RWPE2 (cell line): ENCODE measurements at regions not wholly inside any gene's neighbourhood (a gene's known extent, or its start where the extent isn't known, plus 50 kb on each side); places are given as distances from the start of the nearest gene placed in this dataset.

ENCODE experiments used
- ATAC-seq: fragments of 200-7000 bp; cut with Tn5 transposase; 3 replicates; pipeline ENCODE4 v1.9.1; 2021; ENCODE audit warnings: low read depth
- DNase-seq: peaks from one replicate; pipeline ENCODE4 v3.0.0-alpha.2; 2020; ENCODE audit warnings: low spot score
- H3K27ac ChIP-seq: fragments of 450-650 bp; 2 replicates; pipeline ENCODE4 v1.5.1; 2017; ENCODE audit warnings: mild to moderate bottlenecking; ENCODE audit not compliant: poor library complexity, severe bottlenecking
- H3K27me3 ChIP-seq: fragments of 250-450 bp; sonication (Bioruptor Pico); 2 replicates; pipeline ENCODE4 v1.5.1; 2021; ENCODE audit warnings: mild to moderate bottlenecking, moderate library complexity; ENCODE audit not compliant: insufficient read depth, poor library complexity, severe bottlenecking
- H3K36me3 ChIP-seq: fragments of 250-450 bp; sonication (Bioruptor Pico); 2 replicates; pipeline ENCODE4 v1.5.1; 2020; ENCODE audit warnings: low read depth, mild to moderate bottlenecking, moderate library complexity
- H3K4me1 ChIP-seq: fragments of 250-450 bp; sonication (Bioruptor Pico); 2 replicates; pipeline ENCODE4 v1.5.1; 2021; ENCODE audit warnings: mild to moderate bottlenecking, moderate library complexity; ENCODE audit not compliant: insufficient read depth, poor library complexity, severe bottlenecking
- H3K4me3 ChIP-seq: fragments of 250-450 bp; sonication (Bioruptor Pico); 2 replicates; pipeline ENCODE4 v1.5.1; 2021; ENCODE audit warnings: mild to moderate bottlenecking, moderate library complexity; ENCODE audit not compliant: severe bottlenecking
- H3K9me3 ChIP-seq: fragments of 250-450 bp; sonication (Bioruptor Pico); 2 replicates; pipeline ENCODE4 v1.5.1; 2021; ENCODE audit warnings: mild to moderate bottlenecking, moderate library complexity; ENCODE audit not compliant: severe bottlenecking
- CTCF ChIP-seq: fragments of 450-650 bp; IDR thresholded peaks from one replicate; pipeline ENCODE4 v1.5.1; 2017; ENCODE audit warnings: mild to moderate bottlenecking, moderate library complexity; ENCODE audit not compliant: poor library complexity, severe bottlenecking

GRCh38 chr7:133140994-133141595, 59.2 kb upstream of the CHCHD3 start:
- no peaks in the 10 kb centered on the region for H3K36me3 ChIP-seq
- DNase-seq (no peak), ATAC-seq (no peak)
- no peaks in the 10 kb centered on the region for H3K27me3 ChIP-seq
- no peaks in the 10 kb centered on the region for H3K9me3 ChIP-seq
- TF ChIP-seq CTCF: no peak
- H3K27ac ChIP-seq: no peak overlapping the region
- no peaks in the 10 kb centered on the region for H3K4me1 ChIP-seq
- no peak overlapping the region for H3K4me3 ChIP-seq

DNA sequence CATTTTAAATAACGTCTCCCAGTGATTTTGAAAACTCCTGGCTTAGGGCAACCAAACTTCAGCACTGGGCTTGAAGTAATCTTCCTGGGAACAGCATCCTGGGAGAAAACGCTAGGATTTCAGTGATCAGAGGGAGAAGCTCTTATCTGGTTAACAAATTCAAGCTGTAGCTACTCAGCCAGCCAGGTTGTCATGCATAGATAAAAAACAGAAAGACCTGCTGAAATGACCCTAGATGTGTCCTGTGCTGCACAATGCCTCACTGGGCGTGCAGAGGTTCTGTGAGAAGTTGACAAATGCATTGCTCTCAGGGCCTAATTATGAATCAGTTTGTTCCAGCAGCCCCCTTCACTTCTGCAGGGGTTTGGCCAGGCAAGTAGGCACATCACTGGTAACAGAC, 68.9 kb upstream of the CHCHD3 start:
- Histone ChIP-seq H3K4me3 (no peak overlapping the region), H3K27me3 (no peaks in the 10 kb centered on the region), H3K4me1 (no peaks in the 10 kb centered on the region), H3K27ac (no peak overlapping the region), H3K9me3 (no peaks in the 10 kb centered on the region), H3K36me3 (no peaks in the 10 kb centered on the region)
- no peak for TF ChIP-seq CTCF
- no peak for DNase-seq
- ATAC-seq: no peak

DNA sequence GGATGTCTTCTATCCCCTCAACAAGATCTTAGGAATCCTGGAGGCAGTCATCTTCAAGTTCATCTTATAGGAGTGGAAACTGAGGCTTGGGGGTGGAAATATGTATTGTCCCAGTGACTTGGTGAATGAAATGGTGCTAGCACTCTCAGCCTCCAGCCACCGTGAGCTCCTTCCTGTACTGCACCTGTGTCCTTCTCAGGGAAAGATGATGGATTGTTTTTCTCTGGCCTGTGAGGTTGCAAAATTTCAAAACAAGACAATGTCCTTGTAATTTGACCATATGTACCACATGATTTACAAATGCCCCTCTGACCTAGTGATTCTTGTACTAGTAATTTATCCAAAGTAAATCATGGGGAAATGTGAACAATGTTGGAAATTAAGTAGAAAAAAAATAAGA, 71.0 kb upstream of the CHCHD3 start:
- Histone ChIP-seq H3K27me3 (no peaks in the 10 kb centered on the region), H3K4me3 (no peak overlapping the region), H3K4me1 (no peaks in the 10 kb centered on the region), H3K36me3 (no peaks in the 10 kb centered on the region), H3K27ac (no peak overlapping the region), H3K9me3 (no peaks in the 10 kb centered on the region)
- ATAC-seq (no peak), DNase-seq (no peak)
- TF ChIP-seq CTCF: no peak

DNA sequence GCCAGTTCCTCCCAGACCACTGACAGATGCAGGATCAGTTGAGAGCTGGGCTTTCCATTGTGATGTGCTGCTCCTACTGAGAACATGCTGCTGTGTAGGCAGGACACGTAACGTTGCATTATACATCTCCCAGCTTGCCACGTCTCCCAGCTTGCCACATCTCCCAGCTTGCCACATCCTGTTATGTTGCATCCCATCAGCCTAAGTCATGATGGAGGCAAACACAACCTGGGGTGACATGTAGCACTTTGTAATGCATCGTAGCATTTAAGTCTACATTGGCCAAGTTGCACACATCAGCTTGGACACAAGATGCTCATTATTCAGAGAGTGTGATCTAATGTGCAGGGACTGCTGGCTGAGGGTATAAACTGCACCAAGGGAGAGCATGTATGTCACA, 73.3 kb upstream of the CHCHD3 start:
- H3K4me3 ChIP-seq: no peak overlapping the region
- H3K4me1 ChIP-seq: no peaks in the 10 kb centered on the region
- H3K9me3 ChIP-seq: no peaks in the 10 kb centered on the region
- no peaks in the 10 kb centered on the region for H3K27me3 ChIP-seq
- TF ChIP-seq CTCF: no peak
- no peaks in the 10 kb centered on the region for H3K36me3 ChIP-seq
- ATAC-seq: no peak
- no peak for DNase-seq
- no peak overlapping the region for H3K27ac ChIP-seq

GRCh38 chr7:133155642-133156041, 73.8 kb upstream of the CHCHD3 start:
- no peak for DNase-seq

More at GRCh38 chr7:133155642-133156041, 73.8 kb upstream of the CHCHD3 start:
- Histone ChIP-seq H3K27me3 (no peaks in the 10 kb centered on the region), H3K4me3 (no peak overlapping the region), H3K27ac (no peak overlapping the region), H3K9me3 (no peaks in the 10 kb centered on the region), H3K36me3 (no peaks in the 10 kb centered on the region), H3K4me1 (no peaks in the 10 kb centered on the region)
- ATAC-seq: no peak
- TF ChIP-seq CTCF: no peak
